CD4-positive, CD25-positive, alpha-beta regulatory T cell (primary cell): ENCODE measurements at regions not wholly inside any gene's neighbourhood (a gene's known extent, or its start where the extent isn't known, plus 50 kb on each side); places are given as distances from the start of the nearest gene placed in this dataset.

Experiments used
- ATAC-seq, 2 donors: fragments of 150-1000 bp; cut with Tn5 transposase; one replicate each; pipeline ENCODE4 v1.10.0; 2021; ENCODE audit warnings: low read depth in 2 of 2, moderate number of reproducible peaks in 2 of 2, moderate library complexity in 1 of 2
- DNase-seq, 3 donors: peaks; one replicate each; pipeline versions ENCODE4 v3.0.0 to v3.0.0-alpha.2; 2012 to 2022; ENCODE audit warnings: mixed read lengths in 1 of 3
- H3K27ac ChIP-seq: one replicate; pipeline ENCODE4 v1.7.0; 2013; ENCODE audit warnings: mild to moderate bottlenecking, low read length; ENCODE audit not compliant: insufficient read depth, poor library complexity, severe bottlenecking
- H3K27me3 ChIP-seq: one replicate; pipeline ENCODE4 v1.7.0; 2013; ENCODE audit warnings: low read length; ENCODE audit not compliant: control insufficient read depth, insufficient read depth
- H3K36me3 ChIP-seq: one replicate; pipeline ENCODE4 v1.7.0; 2013; ENCODE audit warnings: mild to moderate bottlenecking, low read length, moderate library complexity; ENCODE audit not compliant: control insufficient read depth, insufficient read depth
- H3K4me1 ChIP-seq: 2 replicates; pipeline ENCODE4 v1.7.0; 2013; ENCODE audit warnings: mild to moderate bottlenecking, low read length; ENCODE audit not compliant: insufficient read depth, control insufficient read depth, poor library complexity, severe bottlenecking
- H3K4me3 ChIP-seq: one replicate; pipeline ENCODE4 v1.7.0; 2013; ENCODE audit warnings: low read depth, mild to moderate bottlenecking, low read length, moderate library complexity
- H3K9me3 ChIP-seq, 2 experiments: 1 replicate in 1 of 2; 2 replicates in 1 of 2; pipeline ENCODE4 v1.7.0; 2013; ENCODE audit warnings: low read length in 2 of 2, mild to moderate bottlenecking in 1 of 2, moderate library complexity in 1 of 2; ENCODE audit not compliant: control insufficient read depth in 2 of 2
- H3K27ac Mint-ChIP-seq, 3 donors: one replicate each; pipeline ENCODE4 v1.8.0; 2020 to 2022; ENCODE audit warnings: mild to moderate bottlenecking in 3 of 3, mixed read lengths in 3 of 3, moderate library complexity in 2 of 3
- H3K27me3 Mint-ChIP-seq: one replicate; pipeline ENCODE4 v1.8.0; 2022; ENCODE audit warnings: mild to moderate bottlenecking, mixed read lengths
- H3K36me3 Mint-ChIP-seq: one replicate; pipeline ENCODE4 v1.8.0; 2020; ENCODE audit warnings: mixed read lengths
- H3K4me1 Mint-ChIP-seq, 4 donors: one replicate each; pipeline ENCODE4 v1.8.0; 2020 to 2022; ENCODE audit warnings: mixed read lengths in 4 of 4, mild to moderate bottlenecking in 1 of 4
- H3K4me3 Mint-ChIP-seq, 4 donors: one replicate each; pipeline ENCODE4 v1.8.0; 2020 to 2022; ENCODE audit warnings: mild to moderate bottlenecking in 4 of 4, mixed read lengths in 4 of 4, moderate library complexity in 3 of 4
- H3K9me3 Mint-ChIP-seq, 7 donors: one replicate each; pipeline ENCODE4 v1.8.0; 2020 to 2022; ENCODE audit warnings: mixed read lengths in 7 of 7, mild to moderate bottlenecking in 3 of 7, moderate library complexity in 2 of 7

GRCh38 chr16:65728652-65729051 lies 606.8 kb upstream of the CDH11 start:
- no peak overlapping the region for H3K27ac ChIP-seq
- H3K9me3 Mint-ChIP-seq, result peaks cover 0 to 5% (median 0%) of the 10 kb centered on the region in 7 donors
- no peaks in the 10 kb centered on the region for H3K36me3 Mint-ChIP-seq
- H3K27ac Mint-ChIP-seq, result no peak overlapping the region
- no peaks in the 10 kb centered on the region for H3K9me3 ChIP-seq
- H3K36me3 ChIP-seq, result no peaks in the 10 kb centered on the region
- H3K27me3 Mint-ChIP-seq, result no peaks in the 10 kb centered on the region
- no peaks in the 10 kb centered on the region for H3K4me1 Mint-ChIP-seq
- no peaks in the 10 kb centered on the region for H3K27me3 ChIP-seq
- no peak for DNase-seq
- H3K4me1 ChIP-seq, result no peaks in the 10 kb centered on the region
- H3K4me3 Mint-ChIP-seq, result no peak overlapping the region
- H3K4me3 ChIP-seq, result no peak overlapping the region
- ATAC-seq, result no peak

DNA sequence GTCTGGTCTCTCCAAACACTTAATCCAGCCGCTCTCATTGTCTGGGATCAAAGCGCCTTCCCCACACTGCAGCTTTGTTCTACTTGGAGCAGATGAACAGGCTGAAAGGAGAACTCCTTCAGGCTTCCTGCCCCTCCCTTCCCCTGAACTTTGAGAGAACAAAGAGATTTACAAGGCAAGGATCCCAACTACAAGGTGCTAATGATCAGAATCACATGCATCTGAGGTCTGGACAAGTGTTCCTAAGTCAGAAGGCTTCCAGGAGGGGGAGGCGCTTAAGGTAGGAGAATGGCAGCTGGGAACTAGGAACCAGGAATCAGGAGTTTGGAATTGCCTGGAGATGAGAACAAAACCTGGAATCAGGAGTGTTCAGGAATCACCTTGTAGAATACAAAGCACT lies 606.3 kb upstream of the CDH11 start:
- no peak for ATAC-seq

GRCh38 chr16:65727534-65728137 lies 605.8 kb upstream of the CDH11 start:
- H3K27me3 ChIP-seq, result no peaks in the 10 kb centered on the region

More for the DNA sequence above, 606.3 kb upstream of the CDH11 start:
- no peaks in the 10 kb centered on the region for H3K36me3 ChIP-seq
- DNase-seq, result no peak
- no peaks in the 10 kb centered on the region for H3K4me1 ChIP-seq
- H3K27me3 Mint-ChIP-seq, result no peaks in the 10 kb centered on the region
- no peaks in the 10 kb centered on the region for H3K9me3 ChIP-seq
- H3K36me3 Mint-ChIP-seq, result no peaks in the 10 kb centered on the region
- no peak overlapping the region for H3K27ac Mint-ChIP-seq
- H3K4me3 Mint-ChIP-seq, result no peak overlapping the region
- no peak overlapping the region for H3K4me3 ChIP-seq
- H3K9me3 Mint-ChIP-seq, result peaks cover 0 to 5% (median 0%) of the 10 kb centered on the region in 7 donors
- no peak overlapping the region for H3K27ac ChIP-seq
- H3K4me1 Mint-ChIP-seq, result no peaks in the 10 kb centered on the region
- no peaks in the 10 kb centered on the region for H3K27me3 ChIP-seq

DNA sequence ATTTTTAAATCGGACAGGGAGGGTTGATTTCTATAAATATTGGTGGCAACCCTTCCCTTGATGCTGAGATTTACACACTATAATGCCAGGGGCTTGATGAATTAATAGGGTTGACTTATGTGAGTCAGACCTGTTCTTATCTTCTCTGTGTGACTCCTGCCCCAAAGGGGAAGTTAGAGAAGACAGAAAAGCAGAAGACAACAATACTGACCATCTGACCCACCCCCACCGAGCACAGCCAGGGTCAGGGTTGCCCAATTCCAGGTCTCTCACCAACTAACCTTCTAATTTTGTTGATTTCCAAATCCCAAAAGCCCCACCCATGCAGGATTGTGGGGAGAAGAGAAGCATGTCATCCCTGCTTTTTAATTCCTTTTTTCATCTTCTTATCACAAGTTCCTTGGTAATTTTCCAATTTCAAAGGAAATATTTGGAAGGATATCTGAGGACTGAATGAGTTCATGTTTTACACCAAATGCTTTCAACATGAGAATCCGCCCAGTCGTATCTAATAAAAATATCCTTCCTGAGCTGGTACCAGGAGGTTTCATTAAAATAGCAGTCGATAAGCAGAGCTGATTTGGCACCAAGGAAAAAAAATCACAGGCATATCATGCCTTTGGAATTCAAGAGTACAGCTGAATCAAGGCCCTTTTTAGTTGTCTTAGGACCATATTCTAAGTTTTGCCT lies 603.4 kb upstream of the CDH11 start:
- no peaks in the 10 kb centered on the region for H3K4me1 ChIP-seq
- no peaks in the 10 kb centered on the region for H3K27me3 ChIP-seq
- no peaks in the 10 kb centered on the region for H3K9me3 ChIP-seq
- no peak overlapping the region for H3K4me3 ChIP-seq
- ATAC-seq (no peak), DNase-seq (no peak)
- Mint-ChIP-seq H3K4me3 (no peak overlapping the region), H3K27me3 (no peaks in the 10 kb centered on the region), H3K27ac (no peak overlapping the region), H3K4me1 (no peaks in the 10 kb centered on the region), H3K36me3 (no peaks in the 10 kb centered on the region), H3K9me3 (peaks cover 0 to 4% (median 0%) of the 10 kb centered on the region in 7 donors)
- H3K36me3 ChIP-seq, result no peaks in the 10 kb centered on the region
- H3K27ac ChIP-seq, result no peak overlapping the region

More at GRCh38 chr16:65727534-65728137, 605.8 kb upstream of the CDH11 start:
- DNase-seq (no peak), ATAC-seq (no peak)
- Mint-ChIP-seq H3K4me3 (no peak overlapping the region), H3K27ac (no peak overlapping the region), H3K27me3 (no peaks in the 10 kb centered on the region), H3K4me1 (no peaks in the 10 kb centered on the region), H3K36me3 (no peaks in the 10 kb centered on the region), H3K9me3 (peaks cover 0 to 5% (median 0%) of the 10 kb centered on the region in 7 donors)
- Histone ChIP-seq H3K4me1 (no peaks in the 10 kb centered on the region), H3K27ac (no peak overlapping the region), H3K4me3 (no peak overlapping the region), H3K36me3 (no peaks in the 10 kb centered on the region), H3K9me3 (no peaks in the 10 kb centered on the region)

GRCh38 chr16:65722429-65722828 lies 600.6 kb upstream of the CDH11 start:
- H3K9me3 ChIP-seq, result no peaks in the 10 kb centered on the region
- no peaks in the 10 kb centered on the region for H3K36me3 ChIP-seq
- H3K36me3 Mint-ChIP-seq, result no peaks in the 10 kb centered on the region
- no peak overlapping the region for H3K4me3 ChIP-seq
- DNase-seq (no peak), ATAC-seq (no peak)
- H3K27me3 ChIP-seq, result no peaks in the 10 kb centered on the region
- peaks cover 0 to 6% (median 2%) of the 10 kb centered on the region in 7 donors for H3K9me3 Mint-ChIP-seq
- H3K27ac Mint-ChIP-seq, result no peak overlapping the region
- H3K4me1 Mint-ChIP-seq, result no peaks in the 10 kb centered on the region
- H3K4me1 ChIP-seq, result no peaks in the 10 kb centered on the region
- no peak overlapping the region for H3K4me3 Mint-ChIP-seq
- no peak overlapping the region for H3K27ac ChIP-seq
- no peaks in the 10 kb centered on the region for H3K27me3 Mint-ChIP-seq

GRCh38 chr16:65717846-65718245 lies 596.0 kb upstream of the CDH11 start:
- H3K27me3 Mint-ChIP-seq, result no peaks in the 10 kb centered on the region
- H3K4me3 Mint-ChIP-seq, result no peak overlapping the region
- ATAC-seq (no peak), DNase-seq (no peak)
- peaks cover 0 to 6% (median 2%) of the 10 kb centered on the region in 7 donors for H3K9me3 Mint-ChIP-seq
- Histone ChIP-seq H3K36me3 (no peaks in the 10 kb centered on the region), H3K4me1 (no peaks in the 10 kb centered on the region), H3K4me3 (no peak overlapping the region), H3K27ac (no peak overlapping the region), H3K9me3 (no peaks in the 10 kb centered on the region), H3K27me3 (no peaks in the 10 kb centered on the region)
- no peaks in the 10 kb centered on the region for H3K36me3 Mint-ChIP-seq
- H3K4me1 Mint-ChIP-seq, result no peaks in the 10 kb centered on the region
- H3K27ac Mint-ChIP-seq, result no peak overlapping the region

DNA sequence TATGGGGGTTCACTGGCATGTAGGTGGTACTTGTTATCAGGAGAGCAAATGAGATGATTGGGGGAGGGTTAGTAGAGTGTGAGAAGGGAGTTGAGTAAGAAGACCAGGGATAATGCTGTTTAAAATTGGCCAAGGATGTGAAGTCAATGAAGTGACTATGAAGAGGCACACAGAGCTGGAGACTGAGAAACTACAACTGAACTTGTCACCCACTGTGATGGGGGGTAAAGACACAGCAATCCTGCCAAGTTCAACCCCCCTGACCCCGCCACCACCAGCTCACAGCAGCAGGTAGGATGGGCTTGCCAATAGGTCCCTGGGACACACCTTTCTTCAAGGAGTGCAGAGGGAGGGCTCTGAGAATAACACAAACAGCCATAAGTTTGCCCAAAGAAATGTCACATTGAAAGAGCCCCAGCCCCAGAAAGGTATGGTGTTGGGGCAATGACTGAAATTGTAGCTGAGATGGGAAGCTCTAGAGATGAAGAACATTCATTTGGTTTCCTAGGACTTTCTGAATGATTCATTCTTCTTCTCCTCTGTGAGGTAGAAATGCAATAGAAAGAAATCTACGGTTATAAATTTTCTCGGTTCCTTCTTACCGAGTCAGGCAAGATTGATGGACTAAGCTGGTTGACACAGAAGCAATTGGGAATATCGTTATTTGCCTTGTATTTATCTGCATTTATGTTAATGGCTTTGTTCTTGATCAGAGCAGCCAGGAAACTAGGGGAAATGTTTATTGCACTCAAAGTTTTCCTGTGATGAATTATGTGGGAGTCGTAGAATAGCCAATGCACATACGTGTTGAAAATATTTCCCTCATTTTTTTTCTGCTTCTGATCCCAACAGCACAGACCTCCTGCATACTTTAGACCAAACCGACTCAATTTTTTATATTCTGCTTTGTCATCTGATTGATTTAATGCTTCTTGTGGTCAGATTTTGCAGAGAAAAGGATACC lies 595.2 kb upstream of the CDH11 start:
- ATAC-seq, result no peak
- H3K27ac Mint-ChIP-seq, result no peak overlapping the region
- H3K36me3 Mint-ChIP-seq, result no peaks in the 10 kb centered on the region
- H3K9me3 ChIP-seq, result no peaks in the 10 kb centered on the region
- no peaks in the 10 kb centered on the region for H3K36me3 ChIP-seq
- no peaks in the 10 kb centered on the region for H3K27me3 ChIP-seq
- no peaks in the 10 kb centered on the region for H3K27me3 Mint-ChIP-seq
- peaks cover 0 to 6% (median 2%) of the 10 kb centered on the region in 7 donors for H3K9me3 Mint-ChIP-seq
- no peak overlapping the region for H3K4me3 Mint-ChIP-seq
- H3K27ac ChIP-seq, result no peak overlapping the region
- H3K4me1 Mint-ChIP-seq, result no peaks in the 10 kb centered on the region
- no peak for DNase-seq
- no peak overlapping the region for H3K4me3 ChIP-seq
- no peaks in the 10 kb centered on the region for H3K4me1 ChIP-seq
